Stimulated activated CD8-positive, alpha-beta memory T cell treated with anti-CD3 and anti-CD28 coated beads, Interleukin-15, amount 100 ng/mL, for 4 hours (primary cell): ENCODE measurements at regions not wholly inside any gene's neighbourhood (a gene's known extent, or its start where the extent isn't known, plus 50 kb on each side); places are given as distances from the start of the nearest gene placed in this dataset.
"Not testable (repeated sequence)": the region's sequence is repeated elsewhere in the genome, so short reads cannot be mapped to it uniquely, and the experiment has no call there.

Experiments
- DNase-seq, 2 donors: peaks; one replicate each; pipeline ENCODE4 v3.0.0-alpha.2; 2020; ENCODE audit warnings: low read depth in 2 of 2

GRCh38 chr10:63003816-63004453, 129.2 kb upstream of the NRBF2 start:
- no peak for DNase-seq

GRCh38 chr10:62996925-62997324, 136.2 kb upstream of the NRBF2 start:
- no peak for DNase-seq

- no peak for DNase-seq
Observed at GRCh38 chr10:62996516-62996915, 136.6 kb upstream of the NRBF2 start.

DNA sequence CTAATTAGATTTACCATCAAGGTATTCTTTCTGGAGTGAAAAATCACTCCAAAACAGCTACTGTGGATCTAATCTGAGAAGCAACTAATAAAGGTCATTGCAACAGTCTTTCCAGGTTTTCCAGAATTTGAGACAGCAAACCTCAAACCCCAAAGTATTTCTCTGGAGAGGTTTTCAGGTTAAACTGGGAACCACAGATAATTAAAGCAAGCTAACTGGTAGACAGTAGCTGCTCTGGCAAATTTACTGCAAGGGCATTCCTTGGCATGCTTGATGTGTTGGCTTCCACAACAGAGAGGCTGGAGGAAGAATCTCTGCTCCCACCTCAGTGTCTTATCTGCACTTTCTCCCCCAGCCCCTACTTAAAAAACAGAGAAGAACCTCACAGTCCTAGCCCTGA, 140.0 kb upstream of the NRBF2 start:
- DNase-seq: no peak

- no peak for DNase-seq
Observed at GRCh38 chr10:62992145-62992721, 140.9 kb upstream of the NRBF2 start.

DNA sequence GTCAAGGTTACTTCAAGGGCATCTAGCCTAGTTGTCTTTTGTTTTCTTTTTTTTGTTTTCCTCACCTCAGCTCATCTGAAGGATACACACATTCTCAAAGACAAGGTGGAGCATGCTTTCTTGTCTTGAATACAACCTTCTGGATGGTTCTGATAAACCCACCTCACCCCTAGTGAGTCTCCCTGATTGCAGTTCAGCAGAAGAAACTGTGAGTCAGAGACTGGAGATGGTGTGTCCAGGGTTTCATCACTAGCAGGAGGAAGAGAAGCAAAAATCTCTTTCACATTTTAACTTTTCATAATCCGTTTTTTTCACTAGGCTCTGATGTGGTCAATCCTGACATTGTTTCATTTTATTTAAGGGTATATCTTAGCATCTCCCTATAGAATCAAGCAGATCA, 143.0 kb upstream of the NRBF2 start:
- no peak for DNase-seq

DNA sequence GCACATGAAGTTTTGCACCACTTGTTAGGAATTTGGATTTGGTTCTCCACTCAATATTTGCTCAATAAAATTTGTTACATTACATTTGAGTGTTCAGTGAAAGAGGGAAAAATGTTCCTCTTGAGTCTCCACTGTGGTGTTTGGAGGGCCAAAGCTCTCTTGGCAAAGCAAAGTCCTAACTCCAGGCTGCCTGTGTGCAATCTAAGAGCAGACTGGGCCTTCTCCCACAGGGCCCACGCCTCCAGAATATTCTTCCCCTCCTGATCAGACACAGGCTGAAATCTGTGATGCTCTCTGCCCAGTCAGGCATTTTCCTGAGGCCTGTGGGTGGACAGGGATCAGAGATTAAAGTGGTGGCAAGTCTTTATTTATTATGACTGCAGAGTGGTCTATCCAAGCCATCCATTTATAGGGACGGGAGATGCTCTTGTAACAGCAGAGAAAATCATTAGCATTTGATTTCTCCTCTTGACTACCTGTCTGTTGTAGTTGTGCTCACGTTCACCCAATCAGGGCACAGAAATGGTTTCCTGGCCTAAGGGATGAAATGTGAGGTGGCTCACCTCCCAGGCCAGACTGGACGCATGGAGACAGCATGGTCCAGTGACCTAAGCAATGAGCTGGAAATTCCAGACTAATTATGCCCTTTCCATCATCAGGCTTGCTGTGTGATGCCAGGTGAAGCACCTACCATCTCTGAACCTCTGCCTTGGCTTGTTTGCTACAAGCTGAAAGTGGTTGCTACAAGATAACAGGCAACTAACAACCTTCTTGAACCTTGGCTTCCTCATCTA, 147.1 kb upstream of the NRBF2 start:
- DNase-seq: no peak

DNA sequence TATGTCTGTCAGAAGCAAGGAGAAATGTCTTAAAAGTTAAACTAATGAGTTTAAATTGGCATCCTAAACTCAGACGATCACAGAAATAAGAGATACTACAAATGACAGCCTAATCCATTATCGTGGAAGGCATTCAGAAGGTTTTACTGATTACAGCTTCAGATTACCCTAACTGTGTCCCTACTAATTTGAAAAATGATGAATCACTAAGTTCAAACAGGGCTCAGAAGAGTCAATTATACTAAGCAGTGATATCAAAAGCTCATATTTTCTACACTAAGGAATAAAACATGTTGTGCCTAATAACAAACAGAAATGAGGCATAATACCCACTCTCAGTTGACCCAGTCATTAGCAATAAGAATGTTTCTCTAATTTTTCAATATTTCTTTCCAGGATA, 152.0 kb upstream of the NRBF2 start:
- no peak for DNase-seq

- DNase-seq: no peak
Observed at GRCh38 chr10:62980687-62981086, 152.4 kb upstream of the NRBF2 start.

DNA sequence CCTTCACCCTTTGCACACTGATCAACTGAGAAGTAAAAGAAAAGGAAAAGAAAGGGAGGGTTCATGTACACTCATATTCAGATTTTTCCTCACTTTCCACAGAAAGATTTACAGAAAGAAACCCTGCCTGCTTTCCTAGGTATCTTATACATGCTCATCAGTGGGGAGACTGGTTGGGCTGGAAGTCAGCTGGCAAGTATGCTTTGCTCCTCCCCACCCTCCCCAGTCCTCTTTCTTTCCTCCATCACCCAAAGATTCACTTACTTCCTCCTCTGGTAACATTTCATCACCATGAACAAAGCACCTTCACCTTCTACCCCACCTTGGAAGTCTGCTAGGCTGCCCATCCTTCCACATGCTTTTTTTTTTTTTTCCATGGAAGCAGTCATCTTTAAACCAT, 153.2 kb upstream of the NRBF2 start:
- DNase-seq: no peak

DNA sequence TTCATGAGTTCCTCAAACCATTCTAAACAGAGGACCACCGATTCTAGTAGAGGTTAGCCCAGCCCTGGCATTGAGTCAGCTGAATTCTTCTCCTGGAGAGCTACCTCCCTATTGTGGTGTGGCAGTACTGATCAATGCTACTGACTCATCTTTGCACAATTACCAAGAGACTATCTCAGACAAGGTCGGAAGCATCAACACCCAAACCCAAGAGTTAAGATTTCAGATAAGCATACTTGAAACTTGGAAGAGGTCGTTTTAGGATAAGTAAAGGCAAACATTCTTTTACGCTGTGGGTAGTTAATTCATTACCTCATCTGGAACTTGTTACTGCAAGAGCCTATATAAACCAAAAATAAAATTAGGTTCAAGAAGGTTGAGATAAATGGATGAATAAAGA, 154.6 kb upstream of the NRBF2 start:
- no peak for DNase-seq

- DNase-seq: not testable (repeated sequence)
Observed at GRCh38 chr10:62974795-62975194, 158.3 kb upstream of the NRBF2 start.

DNA sequence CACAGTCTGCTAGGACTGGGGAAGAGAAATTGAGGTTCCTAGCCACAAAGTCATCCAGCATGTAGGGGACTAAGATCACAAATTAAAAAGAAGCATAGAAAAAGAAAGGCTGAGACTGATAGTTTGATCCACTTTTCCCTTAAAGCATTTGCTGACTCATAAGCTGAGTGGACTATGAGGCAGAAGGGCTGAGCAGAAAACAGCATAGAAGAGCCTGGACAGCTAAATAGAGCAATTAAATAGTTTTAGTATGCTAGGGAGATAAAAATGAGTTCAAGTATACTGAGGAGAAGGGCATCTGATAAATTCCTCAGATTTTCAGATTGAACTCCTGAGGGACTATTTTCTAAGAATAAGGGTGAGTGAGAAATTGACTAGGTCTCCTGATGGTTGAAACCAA, 155.9 kb upstream of the EGR2 start:
- DNase-seq: no peak

DNA sequence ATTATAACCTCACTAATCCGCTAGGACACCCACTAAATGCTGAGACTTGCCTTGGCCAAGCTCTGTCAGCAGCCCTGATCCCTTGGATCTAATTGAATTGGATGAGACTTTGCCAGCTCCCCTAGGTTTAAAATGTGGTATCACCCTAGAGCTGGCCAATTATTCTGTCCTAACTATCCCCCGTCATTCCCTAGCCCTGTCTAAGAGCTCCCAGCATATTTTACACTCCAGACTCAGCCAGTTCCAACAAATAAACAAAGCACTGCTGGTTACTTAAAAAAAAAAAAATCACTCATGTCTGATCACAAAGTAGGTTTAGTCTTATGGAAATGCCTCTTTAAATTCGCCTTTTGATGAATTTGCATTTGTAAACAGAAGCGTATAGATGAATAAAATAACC, 147.9 kb upstream of the EGR2 start:
- no peak for DNase-seq

DNA sequence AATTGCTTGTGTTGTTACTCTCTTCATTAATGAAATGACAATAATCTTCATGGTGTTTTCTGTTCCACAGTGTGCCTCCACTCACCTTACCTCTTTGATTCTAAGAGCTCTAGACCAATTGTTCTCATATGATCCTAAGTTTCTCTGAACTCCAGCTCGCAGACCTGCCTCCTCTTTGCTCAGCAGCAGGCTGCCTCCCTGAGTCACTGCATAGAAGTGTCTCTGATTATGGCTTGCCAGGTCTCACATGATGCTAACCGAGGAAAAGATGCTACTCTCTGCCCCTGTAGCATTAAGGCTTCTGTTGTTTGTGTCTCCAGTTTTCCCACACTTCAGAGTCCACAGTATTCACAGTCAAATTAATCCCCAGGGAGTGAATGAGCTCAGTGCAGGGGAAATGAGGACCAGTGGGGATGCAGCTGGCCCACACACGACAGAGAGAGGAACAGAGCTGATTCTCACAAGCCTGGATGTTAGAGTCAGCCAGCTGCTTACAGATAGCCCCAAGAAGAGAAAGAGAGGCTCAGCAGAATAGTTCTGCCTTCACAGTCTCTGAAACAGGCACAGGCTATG, 145.9 kb upstream of the EGR2 start:
- DNase-seq: no peak

DNA sequence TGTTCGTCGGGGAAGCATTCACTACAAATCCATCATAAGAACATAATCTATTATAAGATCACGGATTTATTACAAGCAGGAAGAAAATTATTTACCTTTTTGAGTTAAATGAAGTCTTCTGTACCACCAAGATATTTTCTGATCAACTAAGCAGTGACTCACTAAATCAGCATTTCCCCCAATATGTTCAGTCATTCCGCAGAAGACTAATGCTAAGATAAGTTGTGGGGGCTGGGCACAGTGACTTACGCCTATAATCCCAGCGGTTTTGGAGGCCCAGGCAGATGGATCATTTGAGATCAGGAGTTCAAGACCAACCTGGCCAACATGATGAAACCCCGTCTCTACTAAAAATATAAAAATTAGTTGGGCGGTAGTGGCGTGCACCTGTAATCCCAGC, 144.2 kb upstream of the EGR2 start:
- no peak for DNase-seq

GRCh38 chr10:62959553-62959952, 143.4 kb upstream of the EGR2 start:
- DNase-seq: no peak

DNA sequence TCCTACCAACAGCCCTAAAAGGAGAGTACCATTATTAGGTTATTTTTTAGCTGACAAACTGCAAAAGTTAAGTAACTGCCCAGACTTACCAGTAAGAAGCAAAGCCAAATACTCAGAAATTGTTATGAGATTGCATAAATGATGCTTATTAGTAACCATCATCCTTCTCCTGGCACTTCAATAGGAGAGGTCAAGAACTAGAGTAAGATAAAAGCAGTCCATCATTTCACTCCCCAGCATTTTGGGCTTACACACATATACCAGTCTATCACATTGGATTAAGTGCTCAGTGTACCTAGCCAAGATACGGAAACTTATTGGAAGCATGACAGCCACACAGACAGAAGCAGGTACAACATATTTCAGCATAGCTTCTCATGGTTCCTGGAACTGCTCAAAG, 142.8 kb upstream of the EGR2 start:
- DNase-seq: no peak

- DNase-seq: no peak
Observed at GRCh38 chr10:62946278-62946677, 130.1 kb upstream of the EGR2 start.

GRCh38 chr10:62939698-62940097, 123.5 kb upstream of the EGR2 start:
- DNase-seq: no peak

DNA sequence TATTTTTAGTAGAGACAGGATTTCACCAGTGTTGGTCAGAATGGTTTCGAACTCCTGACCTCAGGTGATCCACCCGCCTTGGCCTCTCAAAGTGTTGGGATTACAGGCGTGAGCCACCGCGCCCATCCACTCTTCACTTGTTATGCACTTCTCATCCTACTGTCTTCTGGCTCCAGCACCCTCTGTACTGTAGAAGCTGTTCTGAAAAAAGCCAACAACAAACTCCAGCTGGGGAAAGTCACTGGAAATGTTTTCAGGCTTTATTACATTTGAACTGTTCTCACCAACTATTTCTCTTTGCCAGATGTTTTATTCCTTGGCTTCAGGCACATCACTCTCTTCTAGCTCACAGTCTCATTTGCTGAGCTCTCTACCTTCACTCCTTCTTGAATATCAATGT, 122.5 kb upstream of the EGR2 start:
- DNase-seq: no peak

- DNase-seq: no peak
Observed at GRCh38 chr10:62937674-62938073, 121.5 kb upstream of the EGR2 start.

GRCh38 chr10:62935022-62935421, 118.9 kb upstream of the EGR2 start:
- DNase-seq: no peak
